ENCODE measurements at regions not wholly inside any gene's neighbourhood (a gene's known extent, or its start where the extent isn't known, plus 50 kb on each side); places are given as distances from the start of the nearest gene placed in this dataset.
"Not testable (repeated sequence)": the region's sequence is repeated elsewhere in the genome, so short reads cannot be mapped to it uniquely, and the experiment has no call there.

- no peak for DNase-seq (ENCODE audit: low read depth in 3 of 3, low spot score in 2 of 3)
Measured at GRCh38 chr16:17992416-17992815, 344.1 kb downstream of the NPIPA8 start.

DNA sequence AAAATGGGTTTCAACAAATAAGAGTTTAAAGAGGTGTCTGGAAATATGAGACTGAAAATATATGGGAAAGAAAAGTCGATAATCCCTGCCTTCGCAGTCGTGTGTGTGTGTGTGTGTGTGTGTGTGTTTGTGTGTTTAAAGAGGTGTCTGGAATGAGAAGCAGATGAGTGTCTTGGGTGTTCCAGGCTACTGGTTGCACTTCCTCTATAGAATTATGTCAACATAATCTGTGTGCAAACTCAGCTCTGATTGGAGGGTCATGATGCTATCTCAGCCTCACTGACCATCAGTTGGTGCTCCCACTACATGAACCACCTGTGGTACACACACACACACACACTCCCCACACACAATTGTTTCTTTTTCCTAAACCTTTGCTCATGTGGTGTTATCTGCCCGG lies 347.3 kb downstream of the NPIPA8 start:
- DNase-seq (ENCODE audit: low read depth in 3 of 3, low spot score in 2 of 3) = no peak

DNA sequence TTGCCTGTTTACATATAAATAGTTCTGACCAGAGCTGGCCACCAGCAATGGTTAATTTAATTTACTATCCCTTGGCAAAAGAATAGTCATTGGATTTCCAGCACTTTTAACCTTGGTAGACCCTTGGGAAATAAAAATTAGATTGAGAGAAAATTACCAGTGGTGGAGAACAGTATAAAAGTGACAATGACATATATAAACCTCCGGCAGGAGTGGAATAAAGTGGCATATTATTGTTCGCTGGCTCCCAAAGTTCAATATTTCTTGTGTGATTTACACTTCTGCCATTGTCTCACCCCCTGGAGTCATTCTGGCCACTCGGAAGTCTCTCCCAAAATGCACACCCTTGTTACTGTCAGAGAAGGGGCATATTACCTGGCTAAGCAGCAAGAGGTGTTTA lies 347.7 kb downstream of the NPIPA8 start:
- no peak for DNase-seq (ENCODE audit: low read depth in 3 of 3, low spot score in 2 of 3)

DNA sequence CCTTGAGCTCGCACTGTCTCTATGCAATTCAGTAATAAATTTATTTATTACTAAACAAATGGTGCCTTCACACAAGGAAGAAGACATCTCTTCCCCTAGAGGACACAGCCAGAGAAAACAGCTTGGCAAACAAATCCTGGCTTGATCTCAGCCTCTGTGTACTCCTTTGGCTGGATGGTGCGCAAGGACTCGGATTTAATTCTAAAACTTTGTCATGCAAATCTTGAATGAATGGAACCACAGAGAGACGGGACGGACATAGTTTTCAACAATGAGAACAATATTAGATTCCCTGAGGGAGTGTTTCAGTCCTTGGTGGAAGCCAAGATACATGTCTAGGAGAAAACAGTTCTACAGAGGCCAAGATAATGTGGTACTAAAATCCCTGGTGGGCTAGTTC lies 349.5 kb downstream of the NPIPA8 start:
- no peak for DNase-seq (ENCODE audit: low read depth in 3 of 3, low spot score in 2 of 3)

DNA sequence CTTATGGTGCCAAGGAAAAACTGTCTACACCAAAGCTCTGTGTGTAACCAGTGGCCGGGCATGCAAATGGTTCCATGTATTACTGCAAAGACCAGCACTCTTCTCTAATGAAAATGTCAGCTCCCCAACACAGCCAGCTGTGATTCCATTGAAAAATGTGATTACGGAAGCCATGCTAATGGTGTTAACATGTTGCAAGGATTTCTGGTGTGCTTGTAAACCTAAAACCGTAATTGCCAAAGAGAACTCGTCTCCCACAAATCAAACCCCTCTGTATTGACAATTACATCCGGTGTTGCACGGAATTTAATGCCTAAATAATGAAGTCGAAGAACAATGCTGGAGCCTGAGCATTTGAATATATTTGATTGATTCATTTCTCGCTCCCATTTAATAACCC lies 351.7 kb downstream of the NPIPA8 start:
- DNase-seq (ENCODE audit: low read depth in 3 of 3, low spot score in 2 of 3) = no peak

DNA sequence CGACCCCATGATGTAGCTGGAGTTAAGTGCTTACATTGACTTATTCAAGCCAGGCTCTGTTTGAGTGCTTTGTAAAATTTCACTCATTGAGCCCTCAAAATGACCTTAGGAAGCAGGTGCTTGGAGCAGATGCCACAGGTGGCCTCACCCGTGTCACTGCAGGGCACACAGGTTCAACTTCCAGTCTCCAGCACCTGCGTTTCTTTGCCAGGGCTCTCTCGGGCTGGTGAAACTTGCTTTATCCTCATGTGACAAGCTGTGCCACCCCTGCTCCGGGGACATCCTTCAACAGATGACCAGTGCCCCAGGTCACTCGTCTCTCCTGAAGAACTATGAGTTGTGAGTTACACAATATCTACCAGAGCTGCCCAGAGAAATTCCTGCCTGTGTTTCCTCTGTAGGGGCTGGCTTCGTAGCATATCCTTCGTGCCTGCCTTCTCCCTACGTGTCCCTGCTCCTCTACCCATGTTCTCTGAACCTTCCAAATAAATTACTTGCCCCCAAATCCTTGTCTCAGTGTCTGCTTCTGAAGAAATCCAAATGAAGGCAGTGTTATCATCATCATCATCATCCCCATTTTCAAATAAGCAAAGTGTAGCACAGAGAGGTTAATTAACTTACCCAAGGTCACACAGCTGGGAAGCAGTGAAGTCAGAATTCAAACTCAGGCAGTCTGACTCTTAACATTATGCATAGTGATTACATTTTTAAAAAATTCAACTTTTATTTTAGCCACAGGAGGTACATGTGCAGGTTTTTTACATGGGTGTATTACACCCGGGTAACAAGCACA lies 352.5 kb downstream of the NPIPA8 start:
- DNase-seq (ENCODE audit: low read depth in 3 of 3, low spot score in 2 of 3) = no peak

- no peak for DNase-seq (ENCODE audit: low read depth in 3 of 3, low spot score in 2 of 3)
Measured at GRCh38 chr16:17983114-17983513, 353.4 kb downstream of the NPIPA8 start.

GRCh38 chr16:17977260-17977659 lies 359.3 kb downstream of the NPIPA8 start:
- no peak for DNase-seq (ENCODE audit: low read depth in 3 of 3, low spot score in 2 of 3)

DNA sequence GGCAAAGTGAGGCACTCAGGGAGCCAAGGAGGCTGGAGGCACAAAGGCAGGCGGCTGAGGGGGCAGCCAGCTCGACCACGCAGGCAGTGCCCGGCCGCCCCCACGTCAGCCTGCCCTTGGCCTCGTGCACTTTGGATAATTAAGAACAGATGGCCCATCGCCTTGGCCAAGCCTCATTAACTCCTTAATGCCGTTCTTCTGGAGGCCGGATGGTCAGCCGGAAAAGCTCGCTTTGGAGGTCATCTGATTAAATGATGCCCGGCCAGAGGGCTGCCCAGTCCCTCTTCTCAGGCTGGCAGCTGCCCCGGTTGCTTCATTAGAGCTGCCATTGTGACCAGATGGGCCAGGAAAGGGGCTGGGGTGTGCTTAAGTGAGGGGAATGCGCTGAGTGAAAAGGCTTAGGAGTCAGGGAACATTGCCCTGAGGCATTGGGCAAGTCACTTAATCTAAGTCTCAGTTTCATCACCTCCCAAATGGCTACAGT lies 364.0 kb downstream of the NPIPA8 start:
- DNase-seq (ENCODE audit: low read depth in 3 of 3, low spot score in 2 of 3) = no peak

GRCh38 chr16:17970816-17971331 lies 365.7 kb downstream of the NPIPA8 start:
- DNase-seq (ENCODE audit: low read depth in 3 of 3, low spot score in 2 of 3) = no peak

DNA sequence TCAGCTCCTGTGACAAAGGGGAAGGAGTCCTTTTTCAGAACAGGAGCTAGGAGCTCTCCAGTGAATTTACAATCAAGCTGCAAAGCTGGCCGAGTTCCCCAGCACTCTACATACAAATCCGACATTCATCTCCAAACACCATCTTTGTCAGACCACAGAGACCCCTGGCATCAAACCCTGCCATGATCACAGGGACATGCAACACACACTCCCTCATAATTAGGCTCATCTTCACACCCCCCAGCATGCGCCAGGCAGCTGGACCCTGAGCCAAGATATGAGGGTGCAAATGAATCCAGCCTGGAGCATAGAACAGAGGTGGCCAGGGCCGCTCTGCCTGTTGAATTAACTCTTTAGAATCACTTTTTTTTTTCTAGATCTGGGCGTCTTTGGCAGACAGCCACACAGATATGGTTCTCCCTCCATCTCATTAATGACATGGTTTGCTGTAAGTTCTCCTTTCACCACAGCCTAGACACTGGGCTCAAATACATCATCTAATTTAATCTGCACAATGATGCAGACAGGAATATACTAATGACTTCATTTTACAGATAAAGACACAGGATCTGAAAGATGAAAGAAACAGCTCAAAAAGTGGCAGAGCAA lies 366.3 kb downstream of the NPIPA8 start:
- no peak for DNase-seq (ENCODE audit: low read depth in 3 of 3, low spot score in 2 of 3)

DNA sequence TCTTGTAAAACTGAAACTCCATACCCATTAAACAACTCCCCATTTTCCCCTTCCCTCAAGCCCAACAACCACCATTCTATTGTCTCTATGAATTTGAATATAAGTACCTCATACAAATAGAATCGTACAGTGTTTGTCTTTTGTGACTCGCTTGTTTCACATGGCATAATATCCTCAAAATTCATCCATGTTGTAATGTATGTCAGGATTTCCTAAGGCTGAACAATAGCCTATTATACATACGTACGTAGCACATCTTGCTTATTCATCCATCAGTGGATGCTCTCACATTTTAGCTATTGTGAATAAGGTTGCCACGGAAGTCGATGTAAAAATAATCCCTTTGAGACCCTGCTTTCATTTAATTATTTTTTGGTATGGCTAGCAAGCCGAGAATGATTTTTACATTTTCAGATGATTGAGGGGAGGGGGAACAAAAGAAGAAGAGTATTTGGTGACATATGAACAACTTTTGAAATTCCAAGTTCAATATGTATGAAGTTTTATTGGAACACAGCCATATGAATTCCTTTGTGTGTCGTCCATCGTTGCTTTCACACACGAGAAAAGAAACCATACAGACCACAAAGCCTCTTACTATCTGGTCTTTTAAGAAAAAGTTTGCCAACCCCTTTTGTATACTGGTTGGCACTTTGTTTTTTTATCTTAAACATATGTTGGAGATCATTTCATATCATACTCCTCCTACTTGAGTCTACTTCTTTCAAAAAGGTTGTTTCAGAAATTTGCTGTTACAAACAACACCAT lies 371.2 kb downstream of the NPIPA8 start:
- DNase-seq (ENCODE audit: low read depth in 3 of 3, low spot score in 2 of 3) = no peak

GRCh38 chr16:17964196-17964595 lies 372.3 kb downstream of the NPIPA8 start:
- no peak for DNase-seq (ENCODE audit: low read depth in 3 of 3, low spot score in 2 of 3)

DNA sequence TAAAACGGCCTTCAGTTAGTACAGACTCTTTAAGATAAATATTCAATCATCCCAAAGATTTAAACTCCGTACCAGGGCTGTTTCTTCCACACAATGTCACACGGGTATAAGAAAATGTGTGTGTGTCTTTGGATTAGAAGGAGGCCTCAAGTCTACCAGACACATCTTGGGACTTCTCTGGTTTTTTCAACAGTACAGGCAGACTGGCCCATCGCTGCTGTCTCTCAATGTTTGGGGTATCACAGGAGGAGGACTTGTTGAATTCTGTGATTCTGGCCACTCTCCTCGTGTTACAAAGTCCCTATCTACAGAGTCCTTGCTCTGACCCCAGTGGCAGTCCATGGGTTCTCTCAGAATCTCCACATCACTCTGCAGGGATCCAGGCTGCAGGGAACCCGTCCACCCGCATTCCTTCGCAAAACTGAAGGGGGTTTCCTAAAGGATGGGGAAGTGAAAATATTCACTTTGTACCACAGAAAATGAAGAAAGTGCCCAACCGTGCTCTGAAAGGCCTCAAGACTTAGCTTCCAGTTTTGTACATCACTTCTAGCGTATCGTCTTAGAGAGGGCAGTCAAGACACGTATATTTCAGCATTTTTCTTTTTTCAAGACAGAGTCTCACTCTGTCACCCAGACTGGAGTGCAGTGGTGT lies 373.2 kb downstream of the NPIPA8 start:
- no peak for DNase-seq (ENCODE audit: low read depth in 3 of 3, low spot score in 2 of 3)

- no peak for DNase-seq (ENCODE audit: low read depth in 3 of 3, low spot score in 2 of 3)
Measured at GRCh38 chr16:17962726-17963125, 373.8 kb downstream of the NPIPA8 start.

- not testable (repeated sequence) for DNase-seq (ENCODE audit: low read depth in 3 of 3, low spot score in 2 of 3)
Measured at GRCh38 chr16:17961822-17962221, 374.7 kb downstream of the NPIPA8 start.

GRCh38 chr16:17951378-17951777 lies 385.2 kb downstream of the NPIPA8 start:
- DNase-seq (ENCODE audit: low read depth in 3 of 3, low spot score in 2 of 3) = no peak

- no peak for DNase-seq (ENCODE audit: low read depth in 3 of 3, low spot score in 2 of 3)
Measured at GRCh38 chr16:17949982-17950250, 386.6 kb downstream of the NPIPA8 start.

GRCh38 chr16:17949141-17949981 lies 387.2 kb downstream of the NPIPA8 start:
- DNase-seq (ENCODE audit: low read depth in 3 of 3, low spot score in 2 of 3) = no peak

- DNase-seq (ENCODE audit: low read depth in 3 of 3, low spot score in 2 of 3) = no peak
Measured at GRCh38 chr16:17947637-17948036, 388.9 kb downstream of the NPIPA8 start.
